ENCODE measurements at regions not wholly inside any gene's neighbourhood (a gene's known extent, or its start where the extent isn't known, plus 50 kb on each side); places are given as distances from the start of the nearest gene placed in this dataset.

DNA sequence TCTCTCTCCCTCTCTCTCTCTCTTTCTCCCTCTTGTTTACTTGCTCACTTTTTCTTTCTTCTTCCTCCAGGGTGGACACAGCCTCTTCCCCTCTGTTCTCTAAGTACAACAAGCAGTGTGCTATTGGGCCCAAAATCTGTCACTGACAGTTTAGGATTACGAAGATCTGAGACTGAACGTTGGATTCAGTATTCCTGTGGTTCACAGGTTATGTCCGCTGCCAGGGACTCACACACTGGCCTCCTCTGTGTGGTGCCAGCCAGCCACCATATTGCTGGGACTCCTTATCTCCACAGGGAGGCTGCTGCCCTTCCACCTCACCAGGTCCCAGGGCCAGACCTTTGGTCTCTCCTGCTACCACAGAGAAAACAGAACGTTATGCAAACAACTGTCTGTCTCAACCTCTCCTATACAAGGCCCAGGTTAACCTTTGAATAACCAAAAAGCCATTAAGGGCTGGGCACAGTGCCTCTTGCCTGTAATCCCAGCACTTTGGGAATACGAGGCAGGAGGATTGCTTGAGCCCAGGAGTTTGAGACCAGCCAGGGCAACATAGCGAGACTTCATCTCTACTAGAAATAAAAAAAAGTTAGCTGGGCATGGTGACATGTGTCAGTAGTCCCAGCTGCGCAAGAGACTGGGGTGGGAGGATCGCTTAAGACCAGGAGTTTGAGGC, 171.9 kb upstream of the RAB4A start:
- no peak for DNase-seq

DNA sequence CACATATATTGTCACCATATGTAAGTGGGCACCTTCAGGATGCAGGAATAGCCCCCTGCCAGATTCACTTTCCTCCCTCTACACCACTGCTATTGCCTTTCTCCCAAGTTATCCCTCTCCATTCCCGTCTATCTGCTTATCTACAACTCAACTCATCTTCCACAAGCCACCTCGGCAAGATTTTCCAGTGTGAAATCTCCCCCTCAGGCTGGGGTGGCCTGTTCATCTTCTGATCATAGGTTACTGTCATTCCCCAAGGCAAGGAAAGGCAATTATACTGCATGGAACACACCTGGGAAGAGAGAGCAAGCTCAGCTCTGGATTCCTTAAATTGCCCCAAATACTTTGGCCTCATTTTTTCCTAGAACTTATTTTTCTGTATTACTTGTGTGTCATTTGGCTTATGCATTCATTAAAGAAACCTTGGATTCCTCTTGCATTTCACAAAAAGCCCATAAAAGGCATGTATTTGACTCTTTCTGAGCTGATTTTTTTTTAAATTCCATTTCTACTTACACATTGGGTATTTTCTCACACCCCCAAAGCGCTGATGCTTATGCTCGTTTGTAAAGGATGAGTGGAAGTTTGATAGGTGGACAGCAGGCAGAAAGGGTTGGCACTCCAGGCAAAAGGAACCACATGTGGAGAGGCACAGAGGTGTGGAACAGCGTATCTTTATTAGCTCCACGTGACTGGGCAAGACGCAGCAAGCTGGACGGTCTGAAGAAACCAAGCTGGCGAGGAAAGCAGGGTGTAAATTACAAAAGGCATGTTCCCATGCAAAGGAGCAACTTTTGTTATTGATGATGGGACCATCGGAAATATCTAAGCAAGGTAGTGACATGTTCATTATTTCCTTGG, 169.7 kb upstream of the RAB4A start:
- no peak for DNase-seq

DNA sequence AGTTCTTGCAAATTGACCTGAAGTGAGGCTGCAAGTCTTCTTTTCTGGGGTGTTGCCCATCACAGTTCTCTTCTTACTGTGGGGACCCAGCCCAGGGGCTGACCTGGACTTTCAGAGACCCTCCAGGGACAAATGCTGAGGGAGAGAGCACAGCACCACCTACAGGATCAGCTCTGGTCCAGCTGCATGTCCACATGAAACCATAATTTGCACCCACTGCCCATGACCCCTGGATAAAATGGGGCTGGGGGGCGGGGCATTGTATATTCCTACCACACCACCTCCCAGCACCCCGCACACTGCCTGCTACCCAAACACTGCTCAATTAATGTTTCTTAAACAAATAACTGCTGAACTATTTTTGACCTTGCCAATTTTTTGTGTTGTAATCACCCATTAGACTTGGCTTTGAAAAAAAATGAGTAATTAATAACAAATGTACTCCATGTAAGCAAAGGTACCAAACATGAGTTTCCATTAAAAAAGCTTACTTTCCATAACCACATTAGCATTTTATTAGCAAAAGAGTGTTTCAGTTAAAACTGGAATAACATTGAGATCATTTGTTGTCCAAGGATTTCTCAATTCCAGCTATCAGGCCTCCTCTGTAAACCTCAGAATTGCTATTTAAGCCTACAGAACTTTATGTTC, 168.0 kb upstream of the RAB4A start:
- no peak for DNase-seq

DNA sequence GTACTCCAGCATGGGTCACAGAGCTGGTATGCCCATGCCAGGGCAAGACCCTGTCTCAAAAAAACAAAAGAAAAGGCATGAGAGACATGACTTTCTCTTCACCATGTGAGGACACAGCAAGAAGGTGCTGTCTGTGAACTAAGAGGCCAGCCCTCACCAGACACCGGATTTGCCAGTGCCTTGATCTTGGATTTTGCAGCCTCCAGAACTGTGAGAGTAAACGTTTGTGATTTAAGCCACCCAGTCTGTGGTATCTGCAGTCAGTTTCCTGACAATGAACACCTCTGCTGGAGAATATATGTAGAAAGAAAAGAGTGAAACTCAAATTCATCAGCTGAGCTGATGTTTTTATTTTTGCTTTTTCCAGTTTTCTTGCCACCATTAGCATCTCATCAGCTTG, 166.3 kb upstream of the RAB4A start:
- no peak for DNase-seq

DNA sequence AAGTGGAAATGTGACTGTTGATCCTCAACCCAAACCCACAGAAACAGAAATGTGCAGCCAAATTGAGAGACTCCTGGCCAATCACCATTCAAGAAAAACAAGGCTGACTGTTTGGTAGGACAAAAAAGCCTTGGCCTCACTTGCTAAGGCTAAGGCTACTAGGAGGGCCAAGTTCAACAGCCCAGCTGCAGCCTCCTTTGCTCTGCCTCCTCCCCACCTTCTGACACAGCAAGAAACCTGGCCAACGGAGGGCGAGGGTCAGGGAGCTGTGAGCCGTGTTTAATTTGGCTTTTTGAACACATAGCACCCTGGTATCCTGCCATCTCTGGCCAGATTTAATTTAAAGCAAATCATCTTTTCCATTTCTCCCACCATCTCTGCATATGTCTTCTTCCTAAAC, 165.8 kb upstream of the RAB4A start:
- no peak for DNase-seq

DNA sequence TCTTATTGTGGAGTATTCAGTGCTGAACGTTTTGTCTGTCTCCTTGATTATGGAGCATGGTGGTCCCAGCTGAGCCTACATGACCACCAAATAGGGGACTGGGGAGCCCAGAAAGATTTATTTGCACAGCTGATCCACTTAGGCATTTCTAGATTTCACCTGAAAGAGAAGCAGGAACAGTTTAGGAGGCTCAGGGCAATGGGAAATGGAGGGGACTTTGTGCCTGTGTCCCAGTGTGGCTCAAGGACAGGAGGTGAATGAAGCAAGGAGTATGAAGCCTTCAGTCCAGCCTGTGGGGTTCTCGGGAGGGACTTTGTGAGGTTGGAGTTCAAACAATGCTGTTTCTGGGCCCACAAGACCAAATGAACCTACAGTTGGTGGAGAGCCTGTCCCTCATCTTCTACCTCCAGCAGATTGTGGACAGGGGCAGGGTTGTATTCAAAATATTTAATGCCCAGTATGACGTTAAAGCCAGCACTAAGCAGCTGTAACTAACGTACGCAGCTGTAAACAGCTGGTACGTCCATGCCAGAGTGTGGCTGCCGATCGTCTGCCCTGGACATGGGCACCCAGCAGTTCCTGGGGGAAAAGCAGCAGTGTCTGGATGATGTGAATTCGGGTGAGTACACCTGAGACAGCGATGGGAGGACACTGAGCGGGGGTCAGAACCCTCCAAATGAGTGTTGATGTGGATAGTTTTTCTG, 164.9 kb upstream of the RAB4A start:
- no peak for DNase-seq

DNA sequence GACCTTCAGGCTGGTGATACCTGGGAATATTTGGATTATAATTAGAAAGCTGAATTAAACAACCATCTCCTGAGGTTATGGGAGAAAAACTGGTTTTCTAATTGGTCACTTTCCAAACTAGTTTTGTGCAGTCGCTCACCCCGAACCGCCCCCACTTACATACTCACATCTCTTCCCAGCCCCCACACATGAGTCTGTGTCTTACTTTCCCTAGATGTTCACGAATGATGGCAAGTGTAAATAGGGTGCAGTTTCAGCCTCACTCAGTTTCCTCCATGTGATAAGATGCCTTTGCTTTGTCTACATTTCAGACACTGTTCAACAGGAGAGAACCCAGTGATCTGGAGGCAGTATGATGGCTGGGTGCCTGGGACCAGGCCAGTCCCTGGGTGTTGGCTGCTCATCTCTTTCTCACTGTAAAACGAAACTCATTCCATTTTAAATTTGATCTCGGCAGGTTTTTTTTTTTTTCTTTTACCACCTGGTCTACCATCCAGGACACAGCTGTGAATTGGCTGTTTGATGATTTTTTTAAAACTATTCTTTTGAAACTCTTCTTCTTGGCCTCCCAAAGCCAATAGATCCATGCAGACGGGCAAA, 164.3 kb upstream of the RAB4A start:
- peak; percentile 79 for DNase-seq

DNA sequence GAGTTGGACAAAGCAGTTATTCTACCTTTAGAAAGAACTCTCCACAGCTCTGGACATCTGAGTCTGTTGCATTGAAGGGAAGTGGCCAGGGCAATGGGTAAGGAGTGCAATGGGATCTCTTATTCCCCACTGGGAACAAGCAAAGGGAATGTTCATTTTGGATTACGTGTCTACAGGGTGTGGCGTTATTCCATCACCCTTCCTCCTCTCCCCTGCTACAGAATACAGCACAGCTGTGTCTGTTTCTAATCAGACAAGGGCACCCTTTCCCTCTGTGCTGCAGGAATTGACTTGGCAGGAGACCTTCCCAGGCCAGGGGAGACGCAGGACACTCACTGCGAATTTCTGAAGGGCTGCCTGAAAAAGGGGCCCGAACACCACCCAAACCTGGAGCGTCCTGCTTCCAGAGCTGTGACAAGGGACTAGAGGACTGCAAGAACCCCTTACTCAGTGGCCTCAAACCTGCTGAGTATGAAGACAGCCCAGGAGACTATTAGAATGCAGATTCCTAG, 163.6 kb upstream of the RAB4A start:
- peak; percentile 57 for DNase-seq

DNA sequence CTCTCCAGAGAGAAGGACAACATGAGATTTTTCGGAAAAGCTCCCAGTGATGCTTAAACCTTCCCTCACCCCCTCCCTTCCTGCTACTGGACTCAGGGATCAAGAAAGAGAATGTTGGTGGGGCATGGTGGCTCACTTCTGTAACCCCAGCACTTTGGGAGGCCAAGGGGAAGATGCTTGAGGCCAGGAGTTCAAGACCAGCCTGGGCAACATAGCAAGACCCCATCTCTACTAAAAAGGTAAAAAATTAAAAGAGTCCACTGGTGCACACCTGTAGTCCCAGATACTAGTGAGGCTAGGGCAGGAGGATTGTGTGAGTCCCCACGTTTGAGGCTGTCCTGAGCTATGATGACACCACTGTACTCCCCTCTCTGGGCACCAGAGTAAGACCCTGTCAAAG, 162.9 kb upstream of the RAB4A start:
- no peak for DNase-seq

DNA sequence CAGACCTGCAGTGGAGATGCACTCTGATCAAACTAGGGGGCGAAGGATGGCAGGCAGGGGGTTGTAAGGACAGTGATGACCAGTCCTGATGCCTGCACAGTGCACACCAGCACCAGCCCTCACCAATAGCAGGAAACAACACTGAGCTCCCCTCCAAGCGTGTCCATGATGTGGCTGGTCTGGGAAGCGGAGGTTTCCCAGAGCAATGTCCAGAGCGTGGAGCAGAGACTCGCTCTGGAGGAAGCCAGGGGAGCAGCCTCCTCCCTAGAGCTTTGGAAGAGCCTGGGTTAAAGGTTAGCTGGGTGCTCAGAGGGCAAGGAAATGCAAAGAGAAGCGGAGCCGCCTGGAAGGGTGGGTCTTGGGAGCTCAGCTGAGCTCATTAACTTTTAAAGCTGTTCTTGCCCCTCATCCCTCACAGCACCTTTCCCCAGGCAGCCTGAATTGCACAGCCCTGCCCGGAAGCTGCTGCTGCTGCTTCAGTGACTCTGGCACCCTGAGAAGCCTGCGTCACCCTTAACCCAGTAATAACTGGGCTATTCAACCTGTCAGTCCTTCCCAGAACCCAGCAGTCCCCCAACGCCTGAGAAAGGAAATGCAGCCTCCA, 162.2 kb upstream of the RAB4A start:
- no peak for DNase-seq

DNA sequence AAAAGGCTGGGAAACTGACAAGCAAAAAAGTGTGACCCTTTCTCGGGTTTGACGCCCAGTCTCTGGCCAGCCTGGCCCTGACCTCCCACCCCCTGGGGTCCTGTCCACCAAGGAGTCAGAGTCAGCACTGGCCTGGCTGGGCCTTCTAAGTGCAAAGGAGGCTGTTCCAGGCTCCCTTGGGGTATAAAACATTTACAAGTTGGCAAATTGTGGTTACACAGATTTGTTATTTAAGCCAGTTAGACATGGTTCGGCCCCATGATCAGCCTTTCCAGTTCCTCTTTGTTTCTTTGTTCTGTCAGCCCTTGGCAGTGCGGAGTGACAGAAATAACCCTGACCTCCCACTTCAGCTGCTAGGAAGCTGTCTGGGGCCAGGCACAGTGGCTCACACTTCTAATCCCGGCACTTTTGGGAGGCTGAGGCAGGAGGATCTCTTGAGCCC, 161.6 kb upstream of the RAB4A start:
- DNase-seq, result no peak

DNA sequence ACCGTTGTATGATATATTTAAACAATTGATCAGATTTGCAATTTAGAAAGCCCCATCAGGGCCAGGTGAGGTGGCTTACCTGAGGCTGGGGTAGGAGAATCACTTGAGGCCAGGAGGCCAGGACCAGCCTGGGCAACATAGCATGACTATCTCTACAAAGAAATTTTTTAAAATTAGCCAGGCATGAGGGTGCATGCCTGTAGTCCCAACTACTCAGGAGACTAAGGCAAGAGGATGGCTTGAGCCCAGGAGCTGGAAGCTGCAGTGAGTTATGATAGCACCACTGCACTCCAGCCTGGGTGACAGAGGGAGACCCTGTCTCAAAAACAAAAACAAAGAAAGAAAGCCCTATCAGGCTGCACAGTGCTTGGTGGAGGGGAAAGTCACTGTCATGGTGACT, 159.9 kb upstream of the RAB4A start:
- DNase-seq, result no peak

DNA sequence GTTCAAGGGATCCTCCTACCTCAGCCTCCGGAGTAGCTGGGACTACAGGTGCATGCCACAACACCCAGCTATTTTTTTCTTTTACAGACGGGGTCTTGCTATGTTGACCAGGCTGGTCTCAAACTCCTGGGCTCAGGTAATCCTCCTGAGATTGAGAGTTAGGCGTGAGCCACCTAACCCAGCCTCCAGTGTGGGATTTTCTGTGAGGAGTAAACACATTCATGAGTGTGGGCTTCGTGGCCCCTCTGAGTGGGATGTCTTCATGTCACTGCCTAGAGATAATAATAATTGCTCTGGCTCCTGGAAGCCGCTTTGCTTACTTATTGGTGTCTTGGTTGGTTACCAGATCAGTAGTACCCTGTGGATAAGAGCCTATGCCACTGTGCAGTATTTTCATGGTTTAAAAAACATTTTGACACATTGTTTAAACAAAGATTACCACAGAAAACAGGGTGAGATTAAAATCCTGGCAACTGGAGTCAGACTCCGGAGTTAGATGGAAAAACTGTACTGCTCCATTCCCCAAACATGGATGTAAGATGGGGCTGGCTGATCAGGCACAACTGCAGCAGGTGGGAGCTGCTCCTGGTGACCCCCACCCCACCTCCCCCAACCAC, 159.1 kb upstream of the RAB4A start:
- no peak for DNase-seq

DNA sequence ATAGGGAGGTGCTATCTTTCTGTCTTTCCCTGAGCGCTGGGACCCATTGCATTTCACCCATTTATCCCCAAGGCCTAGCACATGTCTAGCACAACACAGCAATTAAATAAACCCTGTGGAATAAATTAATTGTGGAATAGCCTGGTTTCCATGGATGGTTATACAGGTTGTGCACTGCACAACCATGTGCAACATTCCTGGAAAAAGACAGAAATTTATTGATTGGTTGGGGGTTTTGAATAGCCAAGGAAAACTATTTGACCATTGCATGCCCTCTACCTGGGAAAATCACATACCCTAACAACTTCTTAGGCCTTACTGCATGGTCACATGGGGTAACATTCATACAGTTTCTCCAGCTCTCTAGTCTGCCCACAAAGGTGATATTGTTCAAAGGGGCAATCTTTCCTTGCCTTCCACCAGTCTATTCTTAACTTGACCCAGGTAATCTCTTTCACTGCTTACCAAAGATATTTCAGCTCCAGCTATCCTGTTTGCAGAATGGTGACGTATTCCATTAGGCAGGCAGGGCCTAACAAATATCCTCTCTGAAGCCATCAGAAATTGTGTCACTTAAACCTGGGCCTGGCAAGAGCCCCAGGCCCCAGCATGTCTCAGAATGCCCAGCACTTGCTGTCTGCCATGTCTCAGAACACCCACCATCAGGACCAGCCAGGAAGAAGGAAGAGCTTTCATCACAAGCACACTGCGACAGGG, 157.9 kb upstream of the RAB4A start:
- DNase-seq, result peak; percentile 62

DNA sequence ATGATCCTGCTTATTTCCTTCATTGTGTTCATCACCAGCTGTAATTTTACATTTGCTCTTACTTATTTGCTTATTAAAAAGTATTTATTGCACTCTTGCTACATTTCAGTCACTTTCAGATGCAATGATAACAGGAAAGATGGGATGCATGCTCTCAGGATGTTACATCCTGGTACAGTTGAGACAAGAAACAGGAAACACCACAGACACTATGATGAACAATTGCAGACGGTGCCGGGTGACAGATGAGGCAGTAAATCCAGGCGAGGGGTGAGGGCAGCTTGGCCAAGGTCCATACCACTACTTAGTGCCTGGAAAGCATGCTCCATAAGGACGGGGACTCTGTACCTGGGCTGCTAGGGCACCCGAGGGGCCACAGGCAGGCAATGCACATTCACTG, 156.6 kb upstream of the RAB4A start:
- DNase-seq, result peak; percentile 60

DNA sequence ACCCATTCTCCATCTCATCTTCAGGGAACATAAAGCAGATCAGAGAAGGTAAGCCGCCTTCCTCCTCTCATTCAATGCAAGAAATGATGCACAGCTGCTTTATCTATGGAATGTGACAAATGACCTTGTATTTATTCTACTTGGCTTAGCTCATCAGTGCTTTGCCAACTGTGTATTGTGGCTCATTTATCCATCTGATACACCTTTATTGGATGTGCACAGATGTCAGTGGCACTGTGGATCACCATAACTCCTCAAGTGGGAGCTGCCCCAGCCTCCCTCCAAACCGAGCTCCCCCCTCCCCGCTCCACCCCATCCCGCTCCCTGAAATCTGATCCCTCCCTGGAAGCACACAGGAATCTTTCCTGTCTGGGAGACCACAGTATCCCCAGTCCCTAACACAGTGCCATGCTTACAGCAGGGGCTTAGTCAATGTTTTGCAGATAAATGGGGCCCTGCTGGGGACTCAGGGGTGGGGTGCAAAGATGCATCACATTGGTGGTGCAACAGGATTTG, 156.0 kb upstream of the RAB4A start:
- peak; percentile 94 for DNase-seq

DNA sequence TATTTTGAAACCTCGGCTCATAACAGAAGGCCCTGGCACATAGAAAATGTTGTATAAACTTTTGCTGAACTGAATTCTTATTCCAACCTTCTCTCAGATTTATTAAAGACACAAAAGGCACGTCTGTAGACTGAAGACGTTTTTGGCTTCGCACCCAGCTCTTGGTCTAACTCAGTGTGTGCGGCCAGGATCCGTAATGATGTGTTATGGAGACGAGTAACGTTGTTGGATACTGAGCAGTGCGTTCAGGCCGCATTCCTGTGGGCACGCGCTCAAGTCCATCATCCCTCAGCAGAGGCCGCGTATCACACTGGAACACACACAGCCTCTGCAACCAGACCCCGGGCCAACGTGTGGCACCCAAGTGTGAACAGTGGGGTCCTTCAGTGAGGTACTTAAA, 154.8 kb upstream of the RAB4A start:
- no peak for DNase-seq

DNA sequence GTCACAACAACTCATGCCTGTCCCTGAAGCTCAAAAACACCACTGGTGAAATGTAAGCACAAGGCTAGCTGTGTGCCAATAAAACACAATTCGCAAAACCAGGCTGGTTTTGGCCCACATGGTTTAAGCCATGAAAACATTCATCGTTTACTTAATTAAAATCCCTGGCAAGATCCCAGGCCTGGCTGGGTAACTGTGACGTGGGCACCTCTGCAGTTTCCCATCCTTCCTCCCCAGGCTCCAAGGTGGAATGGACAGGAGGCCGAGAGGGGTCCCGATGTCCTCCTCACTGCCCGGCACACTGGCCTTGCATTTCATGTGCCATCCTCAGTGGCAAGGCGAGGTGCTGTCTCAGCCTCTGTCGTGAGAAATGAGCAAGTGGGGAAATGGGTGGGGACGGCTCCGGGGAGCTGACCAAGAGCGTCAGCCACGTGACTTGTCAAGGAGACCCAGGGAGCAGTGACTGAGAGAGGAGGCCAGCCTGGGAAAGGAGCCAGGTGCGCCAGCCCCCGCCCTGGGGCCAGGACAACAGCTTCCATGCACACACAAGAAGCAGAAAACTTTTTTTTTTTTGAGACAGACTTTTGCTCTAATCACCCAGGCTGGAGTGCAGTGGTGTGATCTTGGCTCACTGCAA, 153.1 kb upstream of the RAB4A start:
- no peak for DNase-seq

DNA sequence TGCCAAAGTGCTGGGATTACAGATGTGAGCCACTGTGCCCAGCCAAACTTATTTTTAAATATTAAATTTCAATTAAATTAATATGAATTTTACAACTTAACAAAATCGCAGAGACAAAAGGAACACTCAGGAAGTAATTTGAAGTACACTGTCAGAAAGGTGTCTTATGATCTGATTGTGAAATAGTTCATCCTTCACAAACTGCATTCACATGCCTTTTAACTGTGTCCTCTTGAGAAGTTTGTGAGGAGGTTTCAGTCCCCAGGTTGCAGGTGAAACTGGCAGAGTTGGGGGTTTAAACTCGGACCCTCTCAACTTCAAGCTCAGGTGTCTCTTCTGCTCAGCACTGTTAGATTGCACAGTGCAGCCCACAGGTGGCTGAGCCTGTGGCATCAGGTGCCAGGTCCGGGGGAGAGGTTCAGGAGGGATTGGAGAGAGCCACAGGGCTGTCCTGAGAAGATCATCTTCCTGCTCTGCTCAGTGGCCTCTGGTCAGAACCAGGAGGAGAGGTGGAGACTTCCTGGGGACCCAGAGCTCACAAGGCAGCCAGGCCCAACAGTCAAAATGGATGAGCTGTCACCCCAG, 152.3 kb upstream of the RAB4A start:
- DNase-seq, result no peak

DNA sequence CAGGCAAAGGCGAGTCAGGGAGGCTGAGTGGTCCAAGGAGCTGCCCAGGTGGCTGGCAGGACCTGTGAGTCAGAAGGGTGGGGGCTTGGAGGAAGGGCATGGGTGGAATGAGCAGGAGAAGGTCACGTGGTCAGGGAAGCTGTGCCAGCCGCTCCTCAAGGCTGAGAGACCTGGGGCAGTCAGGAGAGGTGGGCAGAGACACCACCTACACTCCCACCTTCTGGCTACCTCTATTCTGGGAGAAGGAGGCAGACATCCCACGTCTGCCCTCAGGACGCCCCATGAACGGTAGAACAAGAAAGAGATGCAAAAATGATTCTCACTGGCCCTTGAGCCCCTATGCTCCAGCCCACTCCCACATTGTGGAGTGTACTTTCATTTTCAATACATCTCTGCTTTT, 151.8 kb upstream of the RAB4A start:
- no peak for DNase-seq
